ENCODE measurements at regions not wholly inside any gene's neighbourhood (a gene's known extent, or its start where the extent isn't known, plus 50 kb on each side); places are given as distances from the start of the nearest gene placed in this dataset.

- in situ Hi-C loops (cut with HindIII; ENCODE audit: low sequenced_read_pairs), result no loop called here
- no peak for TF ChIP-seq CTCF (IDR thresholded peaks at IDR 0.05; ENCODE audit: low read depth, low read length)
- H3K4me3 ChIP-seq (ENCODE audit: low read depth, low read length), result no peak overlapping the region
- no peak for DNase-seq (ENCODE audit: low read depth, low spot score)
Observed at GRCh38 chr20:60304026-60304590, 345.9 kb downstream of the CDH26 start.

- no peak for DNase-seq (ENCODE audit: low read depth, low spot score)
- TF ChIP-seq CTCF (IDR thresholded peaks at IDR 0.05; ENCODE audit: low read depth, low read length), result no peak
- in situ Hi-C loops (cut with HindIII; ENCODE audit: low sequenced_read_pairs), result no loop called here
- no peak overlapping the region for H3K4me3 ChIP-seq (ENCODE audit: low read depth, low read length)
Observed at GRCh38 chr20:60304931-60305330, 346.7 kb downstream of the CDH26 start.

- in situ Hi-C loops (cut with HindIII; ENCODE audit: low sequenced_read_pairs), result no loop called here
- TF ChIP-seq CTCF (IDR thresholded peaks at IDR 0.05; ENCODE audit: low read depth, low read length), result no peak
- H3K4me3 ChIP-seq (ENCODE audit: low read depth, low read length), result no peak overlapping the region
- DNase-seq (ENCODE audit: low read depth, low spot score), result no peak
Observed at GRCh38 chr20:60306105-60306504, 347.9 kb downstream of the CDH26 start.

- TF ChIP-seq CTCF (IDR thresholded peaks at IDR 0.05; ENCODE audit: low read depth, low read length), result no peak
- in situ Hi-C loops (cut with HindIII; ENCODE audit: low sequenced_read_pairs), result no loop called here
- DNase-seq (ENCODE audit: low read depth, low spot score), result no peak
- H3K4me3 ChIP-seq (ENCODE audit: low read depth, low read length), result no peak overlapping the region
Observed at GRCh38 chr20:60306551-60306950, 348.3 kb downstream of the CDH26 start.

GRCh38 chr20:60310560-60311349 lies 352.5 kb downstream of the CDH26 start:
- in situ Hi-C loops (cut with HindIII; ENCODE audit: low sequenced_read_pairs), result no loop called here
- DNase-seq (ENCODE audit: low read depth, low spot score), result no peak
- TF ChIP-seq CTCF (IDR thresholded peaks at IDR 0.05; ENCODE audit: low read depth, low read length), result no peak
- H3K4me3 ChIP-seq (ENCODE audit: low read depth, low read length), result no peak overlapping the region

- no peak overlapping the region for H3K4me3 ChIP-seq (ENCODE audit: low read depth, low read length)
- TF ChIP-seq CTCF (IDR thresholded peaks at IDR 0.05; ENCODE audit: low read depth, low read length), result no peak
- DNase-seq (ENCODE audit: low read depth, low spot score), result no peak
- in situ Hi-C loops (cut with HindIII; ENCODE audit: low sequenced_read_pairs), result no loop called here
Observed at GRCh38 chr20:60313191-60313590, 355.0 kb downstream of the CDH26 start.
